Activated T-helper 1 cell treated with anti-CD3 and anti-CD28 coated beads, Interleukin-12 subunit alpha, Interleukin-12 subunit beta, Interleukin-2, Interleukin-4 antibody, amounts not matched to agents 30 ng/mL and 10 ng/mL and 1 ng/mL, durations not matched to agents 14 hours and 24 hours and 36 hours (primary cell): ENCODE measurements at regions not wholly inside any gene's neighbourhood (a gene's known extent, or its start where the extent isn't known, plus 50 kb on each side); places are given as distances from the start of the nearest gene placed in this dataset.

Experiments
- DNase-seq: peaks from one replicate; pipeline ENCODE4 v3.0.0; 2021; ENCODE audit warnings: low spot score
- H3K27ac Mint-ChIP-seq: one replicate; pipeline ENCODE4 v1.8.0; 2021; ENCODE audit warnings: mild to moderate bottlenecking, mixed read lengths
- H3K27me3 Mint-ChIP-seq: one replicate; pipeline ENCODE4 v1.8.0; 2022; ENCODE audit warnings: mild to moderate bottlenecking, moderate library complexity, mixed read lengths; ENCODE audit not compliant: insufficient read depth
- H3K36me3 Mint-ChIP-seq: one replicate; pipeline ENCODE4 v1.8.0; 2021; ENCODE audit warnings: low read depth, mixed read lengths
- H3K4me1 Mint-ChIP-seq: one replicate; pipeline ENCODE4 v1.8.0; 2021; ENCODE audit warnings: low read depth, mixed read lengths
- H3K4me3 Mint-ChIP-seq: one replicate; pipeline ENCODE4 v1.8.0; 2021; ENCODE audit warnings: mild to moderate bottlenecking, moderate library complexity, mixed read lengths
- H3K9me3 Mint-ChIP-seq: one replicate; pipeline ENCODE4 v1.8.0; 2021; ENCODE audit warnings: mixed read lengths
- intact Hi-C: fragments of 100-400 bp; cut with micrococcal nuclease; formaldehyde crosslinking; loops from one replicate; pipeline ENCODE4 v1.15.1; 2024

- Mint-ChIP-seq H3K36me3 (no peaks in the 10 kb centered on the region), H3K4me3 (no peak overlapping the region), H3K27me3 (peaks cover 5% of the 10 kb centered on the region), H3K4me1 (peaks cover 7% of the 10 kb centered on the region), H3K9me3 (peaks cover 9% of the 10 kb centered on the region), H3K27ac (no peak overlapping the region)
- no peak for DNase-seq
- intact Hi-C loops = no loop called here
These were observed 69.9 kb upstream of the COMTD1 start for GRCh38 chr10:75305675-75306074.

GRCh38 chr10:75304741-75305390 lies 69.1 kb upstream of the COMTD1 start:
- Mint-ChIP-seq H3K9me3 (peaks cover 9% of the 10 kb centered on the region), H3K27me3 (peaks cover 4% of the 10 kb centered on the region), H3K36me3 (no peaks in the 10 kb centered on the region), H3K4me3 (no peak overlapping the region), H3K27ac (no peak overlapping the region), H3K4me1 (peaks cover 7% of the 10 kb centered on the region)
- DNase-seq = no peak
- intact Hi-C loops = no loop called here

GRCh38 chr10:75304313-75304712 lies 68.6 kb upstream of the COMTD1 start:
- Mint-ChIP-seq H3K36me3 (no peaks in the 10 kb centered on the region), H3K4me1 (peaks cover 7% of the 10 kb centered on the region), H3K9me3 (peaks cover 9% of the 10 kb centered on the region), H3K27me3 (peaks cover 4% of the 10 kb centered on the region), H3K27ac (no peak overlapping the region), H3K4me3 (no peak overlapping the region)
- intact Hi-C loops = no loop called here
- no peak for DNase-seq

GRCh38 chr10:75303045-75303777 lies 67.5 kb upstream of the COMTD1 start:
- no peaks in the 10 kb centered on the region for H3K36me3 Mint-ChIP-seq
- H3K27ac Mint-ChIP-seq = no peak overlapping the region
- H3K27me3 Mint-ChIP-seq = peaks cover 4% of the 10 kb centered on the region
- peaks cover 9% of the 10 kb centered on the region for H3K9me3 Mint-ChIP-seq
- DNase-seq = no peak
- intact Hi-C loops = no loop called here
- H3K4me3 Mint-ChIP-seq = no peak overlapping the region
- peaks cover 7% of the 10 kb centered on the region for H3K4me1 Mint-ChIP-seq

GRCh38 chr10:75302029-75302428 lies 66.3 kb upstream of the COMTD1 start:
- Mint-ChIP-seq H3K27ac (no peak overlapping the region), H3K36me3 (no peaks in the 10 kb centered on the region), H3K27me3 (peaks cover 4% of the 10 kb centered on the region), H3K4me1 (peaks cover 4% of the 10 kb centered on the region), H3K9me3 (peaks cover 9% of the 10 kb centered on the region), H3K4me3 (no peak overlapping the region)
- DNase-seq = no peak
- intact Hi-C loops = no loop called here

- Mint-ChIP-seq H3K36me3 (no peaks in the 10 kb centered on the region), H3K27ac (no peak overlapping the region), H3K4me3 (no peak overlapping the region), H3K27me3 (peaks cover 21% of the 10 kb centered on the region), H3K9me3 (no peaks in the 10 kb centered on the region), H3K4me1 (no peaks in the 10 kb centered on the region)
- intact Hi-C loops = loop anchor here (5.0 kb wide), 1 partner anchor 105 kb away; the partner anchor contains the start of gene ZNF503
- DNase-seq = no peak
These were observed 61.4 kb upstream of the COMTD1 start for GRCh38 chr10:75297021-75297599.

GRCh38 chr10:75295868-75296441 lies 60.2 kb upstream of the COMTD1 start:
- H3K4me3 Mint-ChIP-seq = no peak overlapping the region
- peaks cover 23% of the 10 kb centered on the region for H3K27me3 Mint-ChIP-seq
- no peaks in the 10 kb centered on the region for H3K4me1 Mint-ChIP-seq
- no peaks in the 10 kb centered on the region for H3K36me3 Mint-ChIP-seq
- H3K27ac Mint-ChIP-seq = no peak overlapping the region
- intact Hi-C loops = loop anchor here (5.0 kb wide), 1 partner anchor 106 kb away; the partner anchor contains the start of gene ZNF503
- DNase-seq = no peak
- no peaks in the 10 kb centered on the region for H3K9me3 Mint-ChIP-seq

GRCh38 chr10:75294866-75295701 lies 59.3 kb upstream of the COMTD1 start:
- Mint-ChIP-seq H3K4me3 (peak overlapping the region; percentile 69), H3K9me3 (no peaks in the 10 kb centered on the region), H3K27ac (no peak overlapping the region), H3K36me3 (no peaks in the 10 kb centered on the region), H3K4me1 (no peaks in the 10 kb centered on the region), H3K27me3 (peaks cover 22% of the 10 kb centered on the region)
- peak; percentile 52 for DNase-seq
- intact Hi-C loops = loop anchor here (5.0 kb wide), 1 partner anchor 107 kb away; the partner anchor contains the start of gene ZNF503

- intact Hi-C loops = no loop called here
- Mint-ChIP-seq H3K4me3 (peak overlapping the region; percentile 69), H3K27ac (no peak overlapping the region)
These were observed 58.7 kb upstream of the COMTD1 start for GRCh38 chr10:75294518-75294865.

GRCh38 chr10:75294031-75294437 lies 58.3 kb upstream of the COMTD1 start:
- Mint-ChIP-seq H3K4me1 (no peaks in the 10 kb centered on the region), H3K36me3 (no peaks in the 10 kb centered on the region), H3K27me3 (peaks cover 22% of the 10 kb centered on the region), H3K4me3 (no peak overlapping the region), H3K9me3 (no peaks in the 10 kb centered on the region), H3K27ac (no peak overlapping the region)
- DNase-seq = no peak
- intact Hi-C loops = no loop called here

More at GRCh38 chr10:75294518-75294865, 58.7 kb upstream of the COMTD1 start:
- no peaks in the 10 kb centered on the region for H3K9me3 Mint-ChIP-seq
- no peaks in the 10 kb centered on the region for H3K36me3 Mint-ChIP-seq
- no peaks in the 10 kb centered on the region for H3K4me1 Mint-ChIP-seq
- no peak for DNase-seq
- H3K27me3 Mint-ChIP-seq = peaks cover 22% of the 10 kb centered on the region

GRCh38 chr10:75293446-75293820 lies 57.7 kb upstream of the COMTD1 start:
- Mint-ChIP-seq H3K27me3 (peaks cover 22% of the 10 kb centered on the region), H3K36me3 (no peaks in the 10 kb centered on the region), H3K4me3 (no peak overlapping the region), H3K9me3 (no peaks in the 10 kb centered on the region), H3K4me1 (no peaks in the 10 kb centered on the region), H3K27ac (no peak overlapping the region)
- intact Hi-C loops = no loop called here
- no peak for DNase-seq

GRCh38 chr10:75292794-75293445 lies 57.2 kb upstream of the COMTD1 start:
- H3K4me3 Mint-ChIP-seq = no peak overlapping the region
- H3K9me3 Mint-ChIP-seq = no peaks in the 10 kb centered on the region
- no peak overlapping the region for H3K27ac Mint-ChIP-seq
- H3K4me1 Mint-ChIP-seq = no peaks in the 10 kb centered on the region
- peaks cover 22% of the 10 kb centered on the region for H3K27me3 Mint-ChIP-seq
- H3K36me3 Mint-ChIP-seq = no peaks in the 10 kb centered on the region
- intact Hi-C loops = no loop called here
- no peak for DNase-seq
